GM21381 (cell line): ENCODE measurements at regions not wholly inside any gene's neighbourhood (a gene's known extent, or its start where the extent isn't known, plus 50 kb on each side); places are given as distances from the start of the nearest gene placed in this dataset.
"Not testable (repeated sequence)": the region's sequence is repeated elsewhere in the genome, so short reads cannot be mapped to it uniquely, and the experiment has no call there.

Experiments used
- ATAC-seq: cut with Tn5 transposase; IDR thresholded peaks from one replicate; pipeline ENCODE4 v1.9.1; 2021; ENCODE audit warnings: mild to moderate bottlenecking, moderate library complexity; ENCODE audit not compliant: unreplicated experiment

DNA sequence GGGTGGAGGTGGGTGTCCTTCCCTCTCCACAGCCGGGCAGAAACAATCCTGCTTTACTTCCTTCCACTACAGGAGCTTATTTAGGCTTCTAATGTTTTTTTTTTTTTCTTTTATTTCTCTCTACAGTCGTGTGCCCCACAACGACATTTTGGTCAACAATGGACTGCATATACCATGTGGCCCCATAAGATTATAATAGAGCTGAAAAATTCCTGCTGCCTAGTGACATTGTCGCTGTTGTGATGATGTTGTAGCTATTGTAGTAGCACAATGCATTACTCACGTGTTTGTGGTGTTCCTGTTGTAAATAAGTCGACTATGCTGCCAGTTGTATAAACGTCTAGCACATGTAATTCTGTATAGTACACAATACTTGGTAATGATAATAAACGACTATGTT is 153.7 kb downstream of the IL20RB start:
- ATAC-seq, result no peak

DNA sequence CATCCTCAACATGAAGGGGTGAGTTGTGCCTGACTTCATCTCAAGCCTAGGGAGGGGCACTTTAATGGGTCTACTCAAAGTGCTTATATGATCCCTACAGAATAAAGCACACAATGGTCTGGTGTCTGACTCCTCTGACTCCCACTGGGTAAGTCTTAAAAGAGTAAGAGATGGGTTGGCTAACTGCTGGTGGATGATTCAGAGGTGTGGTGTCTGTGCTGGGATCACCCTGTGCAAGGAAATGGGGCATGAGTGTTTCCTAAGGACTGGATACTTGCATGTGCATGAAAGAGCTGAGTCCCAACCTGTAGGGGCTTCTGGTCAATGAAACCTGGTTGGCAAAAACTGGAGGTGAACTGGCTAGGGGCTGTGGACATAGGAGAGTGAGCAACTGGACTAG is 158.8 kb downstream of the IL20RB start:
- ATAC-seq, result no peak

DNA sequence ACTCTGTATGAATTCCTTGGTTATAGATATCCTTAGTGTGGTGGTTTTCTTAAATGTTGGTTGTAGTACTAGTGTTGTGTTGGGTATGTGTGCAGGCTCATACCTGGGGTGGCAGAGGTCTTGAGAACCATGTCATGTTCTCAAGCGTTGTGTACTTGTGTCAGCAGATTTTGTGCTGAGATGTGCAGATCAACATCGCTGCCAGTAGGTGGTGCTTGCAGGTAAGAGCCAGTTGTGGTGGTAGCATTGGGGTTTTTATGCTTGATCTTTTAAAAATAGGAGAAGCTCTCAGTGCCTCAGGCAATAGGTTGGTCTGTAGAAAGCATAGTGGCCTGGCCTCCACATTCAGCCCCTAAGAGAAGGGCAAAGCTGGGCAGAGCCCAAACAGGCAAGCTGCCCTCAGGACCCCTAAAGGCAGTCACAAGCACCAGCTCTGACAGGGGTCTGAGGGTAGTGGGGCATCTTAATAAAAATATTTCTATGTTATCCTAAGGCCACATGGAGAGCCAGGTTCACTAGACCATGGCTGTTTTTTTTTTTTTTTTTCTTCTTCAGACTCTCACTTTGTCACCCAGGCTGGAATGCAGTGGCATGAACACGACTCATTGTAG is 164.0 kb downstream of the IL20RB start:
- ATAC-seq, result peak; percentile 83

DNA sequence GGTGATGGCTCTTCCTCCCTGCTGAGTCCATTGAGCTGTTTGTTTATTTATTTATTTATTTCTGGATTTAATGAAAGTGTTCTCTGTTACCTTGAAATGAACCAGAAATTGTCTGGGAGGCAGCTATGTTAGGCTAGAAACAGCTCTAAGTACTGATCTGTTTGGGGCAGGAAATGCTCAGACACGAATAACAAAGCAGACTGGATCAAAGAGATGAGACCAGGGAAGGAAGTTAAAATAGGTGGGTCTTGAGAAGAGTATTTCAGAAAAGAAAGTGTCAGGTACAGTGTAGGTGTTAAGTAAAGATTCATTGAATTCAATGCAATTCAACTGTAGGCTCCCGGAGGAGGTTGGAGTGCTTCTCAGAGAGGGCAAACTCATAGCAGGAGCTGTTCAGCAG is 173.3 kb downstream of the IL20RB start:
- ATAC-seq, result no peak

DNA sequence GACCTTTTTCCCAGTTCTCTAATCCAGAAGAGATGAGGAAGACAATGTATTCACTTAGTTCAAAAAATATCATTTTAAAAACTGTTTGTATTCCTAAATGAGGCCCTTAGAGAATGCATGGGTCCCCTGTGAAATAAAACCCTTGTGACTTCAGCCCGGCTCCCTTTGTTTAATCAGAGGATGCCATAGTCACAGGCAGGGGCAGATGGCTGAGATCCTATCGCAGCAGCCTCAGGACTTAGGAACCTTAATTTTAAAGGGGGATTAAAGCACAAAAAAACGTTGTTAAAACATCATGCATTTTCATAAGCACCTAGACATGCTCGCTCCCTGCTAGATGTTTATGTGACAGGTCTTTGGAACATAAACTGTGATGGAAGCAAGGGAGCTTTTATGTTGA is 176.6 kb downstream of the IL20RB start:
- no peak for ATAC-seq

DNA sequence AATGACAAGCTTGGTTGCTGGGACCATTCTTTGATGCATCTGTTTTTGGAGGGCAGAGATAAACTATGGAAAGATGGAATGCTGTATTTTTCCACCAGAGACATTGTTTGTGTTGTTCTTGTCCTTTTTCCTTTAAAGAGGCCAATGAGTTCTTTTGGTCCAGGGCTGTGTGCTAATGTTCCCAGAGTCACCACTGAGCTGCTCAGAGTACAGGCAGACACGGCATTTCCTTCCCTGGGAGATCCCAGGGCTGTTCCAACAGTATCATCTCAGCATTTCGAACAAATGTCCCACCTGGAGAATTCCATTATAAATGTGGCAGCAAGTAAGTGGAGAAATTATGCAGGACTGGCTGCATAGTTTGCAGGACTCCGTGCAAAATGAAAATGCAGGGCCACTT is 190.6 kb downstream of the IL20RB start:
- ATAC-seq, result no peak

DNA sequence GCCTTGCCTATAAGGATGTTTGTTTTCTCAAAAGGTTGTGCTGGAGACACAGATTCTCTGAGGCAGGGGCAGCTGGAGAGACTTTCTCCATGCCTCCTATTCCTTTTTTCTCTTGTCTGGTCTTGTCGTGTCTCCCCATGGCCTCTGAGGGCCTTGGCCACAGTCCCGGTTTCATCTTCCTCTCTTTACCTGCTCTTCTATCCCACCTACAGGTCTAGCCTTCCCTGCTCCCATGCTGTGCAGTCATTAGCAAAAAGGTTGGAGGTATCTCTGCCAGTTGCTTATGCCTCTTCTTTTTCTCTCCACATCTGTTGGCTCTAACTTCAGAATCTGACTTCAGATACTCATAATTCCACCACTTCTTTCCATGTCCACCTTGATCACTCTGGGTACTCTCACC is 191.1 kb downstream of the IL20RB start:
- ATAC-seq, result no peak

DNA sequence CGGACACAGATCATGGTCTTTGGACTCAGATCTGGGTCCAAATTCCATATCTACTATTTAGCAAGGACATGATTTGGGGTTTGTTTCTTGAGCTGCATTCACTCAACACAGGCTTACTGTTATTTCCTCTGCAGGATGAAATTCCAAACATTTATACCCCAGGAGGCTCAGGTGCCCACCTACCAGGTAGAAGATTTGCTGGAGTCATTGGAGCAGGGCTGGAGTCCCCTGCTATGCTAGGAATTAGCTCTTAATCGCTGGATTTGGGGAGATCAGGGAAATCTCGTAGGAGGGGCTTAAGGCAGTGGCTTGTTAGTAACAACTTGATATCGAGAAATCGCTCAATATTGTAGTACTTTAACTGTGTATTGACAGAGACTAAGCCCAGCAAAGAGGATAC is 193.0 kb downstream of the IL20RB start:
- ATAC-seq, result no peak

DNA sequence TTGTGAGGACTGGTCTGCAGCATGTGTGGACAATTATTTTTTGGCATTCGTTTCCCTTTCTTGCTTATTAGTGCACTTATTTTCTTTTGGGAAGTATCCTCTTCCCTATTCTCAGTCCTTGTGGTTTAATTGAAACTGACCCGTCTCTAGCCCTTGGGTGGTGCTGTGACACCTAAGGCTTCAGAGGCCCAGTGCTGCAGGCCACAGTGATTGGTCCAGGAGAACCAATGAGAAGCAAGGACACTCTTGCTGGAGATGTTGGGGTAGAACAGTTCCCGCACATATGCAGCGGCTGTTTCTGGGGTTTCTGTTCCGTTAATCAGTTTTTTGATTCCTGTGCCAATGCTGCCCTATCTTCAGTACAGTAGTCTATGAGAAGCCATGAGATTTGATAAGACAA is 195.3 kb downstream of the IL20RB start:
- ATAC-seq, result not testable (repeated sequence)

DNA sequence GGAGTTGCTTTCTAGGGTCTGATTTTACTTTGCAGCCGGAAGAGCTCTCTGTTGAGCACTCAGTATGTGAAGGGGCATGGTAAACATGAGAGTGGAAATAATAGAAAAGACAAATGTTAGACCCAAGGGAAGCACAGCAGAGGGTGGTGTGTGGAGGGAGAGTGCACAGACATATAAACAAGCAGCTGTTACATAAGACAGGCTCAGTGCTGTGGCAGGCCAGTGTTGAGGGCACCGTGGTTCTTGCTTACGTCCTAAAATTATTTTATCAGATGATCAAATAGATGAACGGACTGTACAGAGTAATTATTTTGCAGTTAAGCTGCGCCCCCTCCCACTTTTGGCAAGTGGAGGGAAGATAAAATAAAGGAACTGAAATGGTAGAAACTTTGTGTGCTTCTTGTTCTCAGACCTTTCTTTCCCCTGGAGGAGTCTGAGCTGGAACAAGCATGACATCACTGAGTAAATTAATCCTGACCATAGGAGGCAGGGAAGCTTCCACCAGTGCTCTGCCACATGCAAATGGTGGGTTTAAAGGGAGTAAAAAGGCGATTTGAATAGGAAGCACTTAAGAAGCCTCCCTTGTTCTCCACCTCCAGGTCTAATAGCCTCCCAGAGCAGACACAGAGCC is 205.6 kb downstream of the IL20RB start:
- ATAC-seq, result no peak

DNA sequence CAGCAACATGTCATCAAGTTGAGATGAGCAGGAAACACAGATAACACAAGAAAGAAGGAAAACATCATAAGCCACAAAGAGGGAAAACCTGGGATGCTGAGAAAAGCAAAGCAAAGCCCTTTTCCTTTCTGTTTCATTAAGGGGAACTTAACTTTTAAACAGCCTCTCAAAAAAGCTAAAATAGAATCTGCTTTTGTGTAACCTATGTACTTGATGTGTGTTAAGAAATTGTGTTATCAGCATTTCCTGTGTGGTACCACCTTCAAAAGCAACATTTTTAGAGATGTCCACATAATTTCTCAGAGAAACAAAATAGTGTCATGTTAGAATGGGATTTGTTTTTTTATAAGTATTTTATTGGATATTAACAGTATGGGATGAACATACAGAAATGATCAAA is 206.2 kb downstream of the IL20RB start:
- no peak for ATAC-seq

DNA sequence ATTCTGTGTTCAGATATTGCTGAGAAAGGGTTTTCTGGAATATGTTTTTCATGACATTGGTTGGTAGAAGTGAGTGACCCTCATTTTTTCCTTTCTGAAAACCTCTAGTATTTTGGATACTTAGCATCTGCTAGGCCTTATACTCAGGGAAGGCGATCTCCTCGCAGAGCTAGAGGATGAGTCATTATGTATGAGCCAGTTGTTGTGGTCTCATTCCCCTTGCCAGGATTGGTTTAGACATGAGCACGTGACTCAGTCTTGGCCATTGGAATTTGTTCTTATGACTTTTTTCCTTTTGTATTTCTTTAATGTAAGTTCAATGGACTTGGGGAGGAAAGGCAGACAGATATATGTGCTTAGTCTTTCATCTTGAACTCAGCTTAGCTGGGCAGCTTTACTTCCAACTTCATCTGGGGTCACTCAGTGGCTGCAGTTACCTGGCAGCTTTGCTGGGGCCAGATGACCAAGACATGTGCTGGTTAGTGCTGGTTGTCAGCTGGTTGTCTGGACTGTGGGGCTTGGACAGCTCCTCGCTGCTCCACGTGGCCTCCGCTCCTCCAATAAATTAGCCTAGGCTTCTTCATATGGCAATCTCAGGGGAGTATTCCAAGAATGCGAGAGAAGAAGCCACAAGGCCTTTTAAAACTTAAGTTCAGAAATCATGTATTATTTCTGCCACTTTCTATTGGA is 207.5 kb downstream of the IL20RB start:
- no peak for ATAC-seq

DNA sequence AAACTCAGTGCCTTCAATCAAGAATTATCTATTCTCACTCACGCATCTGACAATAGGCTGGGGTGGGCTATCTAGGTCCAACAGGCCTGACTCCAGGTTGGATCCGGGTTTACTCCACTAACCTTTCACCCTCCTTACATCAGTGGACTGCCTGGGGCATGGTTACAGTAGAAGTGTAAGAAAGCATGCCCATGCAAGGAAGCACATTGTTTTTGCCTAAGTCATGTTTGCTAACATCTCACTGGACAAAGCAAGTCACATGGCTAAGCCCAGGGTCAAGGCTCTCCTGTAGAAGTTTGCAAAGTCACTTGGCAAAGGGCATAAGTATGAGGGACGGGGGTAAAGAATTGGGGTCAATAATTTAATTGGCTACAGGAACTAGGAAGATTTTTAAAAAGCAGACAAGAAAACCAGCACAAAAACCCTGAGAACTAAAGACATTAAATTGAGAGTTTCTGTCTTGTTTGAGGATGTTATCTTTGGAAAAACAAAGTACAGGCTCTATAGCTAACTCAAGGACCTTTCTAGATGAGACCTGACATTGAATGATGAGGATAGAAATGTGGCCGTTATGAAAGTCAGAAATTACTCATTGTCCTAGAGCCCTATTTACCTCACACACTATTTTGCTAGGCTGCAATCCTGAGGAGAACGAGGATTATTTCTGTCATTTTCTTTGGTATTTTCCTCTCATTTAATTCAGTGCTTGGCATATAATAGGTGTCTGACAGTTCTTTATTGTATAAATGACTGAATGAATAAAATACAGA is 214.2 kb downstream of the IL20RB start:
- no peak for ATAC-seq

DNA sequence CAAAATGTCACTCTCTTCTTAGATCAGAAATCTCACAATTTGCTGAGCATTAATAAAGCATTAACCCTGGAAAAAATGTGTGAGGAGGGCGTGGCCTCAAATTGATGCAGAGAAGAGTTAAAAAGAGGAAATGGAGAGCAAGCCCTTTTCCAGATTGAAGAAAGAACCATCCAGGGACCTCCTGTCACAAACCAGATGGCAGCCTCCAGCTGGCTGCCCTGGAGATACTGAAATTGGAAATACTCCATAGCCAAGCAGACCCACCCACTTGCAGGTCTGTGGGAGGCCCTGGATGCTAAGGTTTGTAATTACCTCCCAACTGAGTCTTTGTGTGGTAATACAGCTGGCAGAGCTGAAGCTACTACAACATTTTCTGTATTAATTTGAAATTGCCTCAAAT is 214.9 kb downstream of the IL20RB start:
- no peak for ATAC-seq

DNA sequence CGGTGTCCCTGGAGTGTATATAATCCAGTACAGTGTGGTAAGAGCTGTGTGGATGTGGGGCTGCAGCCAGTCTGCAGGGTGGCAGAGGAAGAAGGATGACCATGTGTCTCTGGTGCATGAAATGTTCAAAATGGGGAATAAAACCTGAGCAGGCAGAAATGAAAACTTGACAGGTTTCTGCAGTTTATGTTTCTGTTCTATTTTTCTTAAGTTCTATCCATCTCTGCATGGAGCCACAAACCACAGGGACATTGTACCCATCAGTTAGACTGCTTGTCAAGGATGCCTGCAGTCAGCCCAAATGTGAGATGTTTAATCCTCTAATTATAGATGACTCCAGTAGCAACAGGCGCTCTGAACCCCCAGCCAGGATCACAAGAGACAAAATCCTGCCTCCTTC is 216.7 kb downstream of the IL20RB start:
- ATAC-seq, result no peak

DNA sequence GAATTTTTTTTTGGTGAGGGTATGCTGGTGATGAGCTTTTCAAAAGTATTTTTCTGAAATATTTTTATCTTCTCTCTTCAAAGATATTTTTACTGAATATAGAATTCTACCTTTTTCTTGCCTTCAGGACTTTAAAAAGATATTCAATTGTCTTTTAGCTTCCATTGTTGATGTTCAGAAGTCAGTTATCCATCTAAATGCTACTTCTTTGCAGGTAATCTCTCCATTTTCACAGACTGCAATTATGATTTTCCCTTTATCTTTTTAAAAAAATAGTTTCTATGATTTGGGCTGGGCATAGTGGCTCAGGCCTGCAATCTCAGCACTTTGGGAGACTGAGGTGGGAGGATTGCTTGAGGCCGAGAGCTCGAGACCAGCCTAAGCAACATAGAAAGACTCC is 222.4 kb downstream of the IL20RB start:
- ATAC-seq, result no peak

DNA sequence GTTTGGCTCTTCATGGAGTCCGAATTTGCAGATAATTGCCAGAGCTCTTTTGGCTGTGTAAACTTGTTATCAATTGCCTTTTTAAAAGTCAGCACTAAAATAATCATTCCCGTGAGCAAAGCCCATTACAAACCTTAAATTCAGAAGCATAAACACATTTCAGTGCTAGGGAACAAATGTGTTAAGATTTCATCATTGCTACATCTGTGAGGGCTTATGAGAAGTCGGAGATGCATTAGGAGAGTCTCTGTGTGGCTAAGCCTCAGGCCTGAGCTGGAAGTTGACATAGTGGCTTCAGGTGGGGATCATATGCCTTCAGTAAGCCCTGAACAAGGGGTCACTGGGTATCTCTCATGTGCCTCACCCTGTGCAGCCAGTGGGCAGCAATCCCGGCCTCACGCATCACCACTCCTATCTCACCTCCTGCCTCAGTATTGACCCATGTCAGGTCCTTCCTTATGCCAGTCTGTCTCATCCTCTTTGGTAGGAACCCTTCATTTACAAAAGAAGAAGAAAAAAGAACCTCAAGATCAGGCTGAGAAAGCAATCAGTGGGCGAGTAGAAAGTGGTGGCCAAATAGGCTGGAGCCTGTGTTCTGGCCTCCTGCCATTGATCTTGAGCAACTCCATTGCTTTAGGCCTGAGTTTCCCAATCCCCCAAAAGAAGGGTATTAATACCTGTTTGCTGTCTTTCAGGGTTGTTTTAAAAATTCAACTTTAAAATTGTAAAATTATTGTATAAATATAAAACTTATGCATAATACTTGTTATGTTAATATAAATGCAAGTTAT is 233.5 kb downstream of the IL20RB start:
- ATAC-seq, result no peak

DNA sequence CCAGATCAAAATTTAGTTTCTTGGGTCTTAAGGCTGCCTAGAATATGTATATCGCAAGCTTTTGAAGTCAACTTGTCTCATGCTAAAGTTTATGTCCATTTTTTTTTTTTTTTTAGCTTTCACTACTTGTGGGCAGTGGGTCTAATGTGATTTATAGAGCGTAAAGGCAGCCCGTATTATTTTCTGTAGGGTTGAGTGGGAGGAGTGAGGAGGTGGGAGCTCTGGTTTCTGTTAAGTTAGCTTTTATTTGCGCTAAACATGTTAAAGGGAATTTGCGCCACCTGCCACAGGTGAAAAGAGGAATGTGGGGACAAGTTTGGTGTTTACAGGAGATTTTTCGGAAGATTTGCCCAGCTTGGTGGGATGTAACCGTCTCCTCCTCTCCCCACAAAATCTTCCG is 234.2 kb downstream of the IL20RB start:
- no peak for ATAC-seq

DNA sequence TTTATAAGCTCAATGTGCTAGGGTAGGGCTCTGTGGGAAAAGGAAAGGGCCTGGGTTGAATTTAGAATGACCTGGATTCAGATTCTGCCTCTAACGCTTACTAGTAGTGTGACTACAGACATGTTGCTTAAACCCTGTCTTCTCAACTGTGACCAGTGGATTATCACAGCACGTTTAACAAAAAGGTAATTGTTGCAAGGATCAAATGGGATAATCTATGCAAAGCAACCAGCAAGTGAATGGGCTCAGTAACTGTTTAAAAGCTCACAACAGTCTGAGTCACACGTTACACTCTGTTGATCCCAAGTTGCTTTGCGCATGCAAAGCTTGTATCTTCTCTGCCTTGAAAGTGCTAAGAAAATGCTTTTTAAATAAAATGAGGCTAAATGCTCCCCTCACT is 236.5 kb downstream of the IL20RB start:
- ATAC-seq, result no peak

DNA sequence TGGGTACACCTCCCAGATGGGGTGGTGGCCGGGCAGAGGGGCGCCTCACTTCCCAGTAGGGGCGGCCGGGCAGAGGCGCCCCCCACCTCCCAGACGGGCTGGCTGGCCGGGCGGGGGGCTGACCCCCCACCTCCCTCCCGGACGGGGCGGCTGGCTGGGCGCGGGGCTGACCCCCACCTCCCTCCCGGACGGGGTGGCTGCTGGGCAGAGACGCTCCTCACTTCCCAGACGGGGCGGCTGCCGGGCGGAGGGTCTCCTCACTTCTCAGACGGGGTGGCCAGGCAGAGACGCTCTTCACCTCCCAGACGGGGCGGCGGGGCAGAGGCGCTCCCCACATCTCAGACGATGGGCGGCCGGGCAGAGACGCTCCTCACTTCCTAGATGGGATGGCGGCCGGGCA is 240.6 kb downstream of the IL20RB start:
- not testable (repeated sequence) for ATAC-seq

DNA sequence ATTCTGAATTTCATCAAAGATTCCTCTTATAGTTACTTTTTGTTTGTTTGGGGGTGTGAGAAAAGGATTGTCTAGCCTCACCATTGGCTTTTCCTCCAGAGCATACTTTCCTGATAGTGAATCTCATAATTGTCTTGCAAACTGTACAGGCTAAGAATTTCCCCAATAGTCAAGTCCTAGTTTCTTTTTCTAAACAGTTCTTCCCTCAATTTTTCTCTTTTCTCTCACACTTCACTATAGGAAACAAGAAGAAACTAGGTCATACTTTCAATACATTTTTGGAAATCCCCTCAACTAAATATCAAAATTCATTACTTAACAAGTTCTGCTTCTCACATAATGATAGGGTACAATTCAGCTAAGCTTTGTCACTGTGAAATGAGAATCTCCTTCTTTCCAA is 241.9 kb downstream of the IL20RB start:
- ATAC-seq, result no peak
